ENCODE measurements at regions not wholly inside any gene's neighbourhood (a gene's known extent, or its start where the extent isn't known, plus 50 kb on each side); places are given as distances from the start of the nearest gene placed in this dataset.

DNA sequence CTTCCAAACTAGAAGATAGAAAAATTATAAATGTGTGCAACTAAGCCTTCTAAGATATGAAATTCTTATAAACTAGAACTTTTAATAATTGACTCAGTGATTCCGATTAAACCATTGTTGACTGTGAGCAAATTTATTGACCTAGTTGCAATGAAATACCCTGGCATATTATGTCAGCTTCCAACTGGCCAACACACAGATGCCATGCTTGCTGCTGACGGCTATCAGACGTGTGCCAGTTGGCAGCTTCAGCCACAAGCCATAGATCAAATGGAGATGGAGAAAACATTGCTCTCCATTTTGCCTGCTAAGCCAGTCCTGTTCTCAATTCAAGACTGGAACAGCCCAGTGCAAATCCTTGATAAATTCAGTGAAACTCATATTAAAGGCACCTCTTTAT is 101.7 kb upstream of the HDGFL1 start:
- DNase-seq, result no peak

DNA sequence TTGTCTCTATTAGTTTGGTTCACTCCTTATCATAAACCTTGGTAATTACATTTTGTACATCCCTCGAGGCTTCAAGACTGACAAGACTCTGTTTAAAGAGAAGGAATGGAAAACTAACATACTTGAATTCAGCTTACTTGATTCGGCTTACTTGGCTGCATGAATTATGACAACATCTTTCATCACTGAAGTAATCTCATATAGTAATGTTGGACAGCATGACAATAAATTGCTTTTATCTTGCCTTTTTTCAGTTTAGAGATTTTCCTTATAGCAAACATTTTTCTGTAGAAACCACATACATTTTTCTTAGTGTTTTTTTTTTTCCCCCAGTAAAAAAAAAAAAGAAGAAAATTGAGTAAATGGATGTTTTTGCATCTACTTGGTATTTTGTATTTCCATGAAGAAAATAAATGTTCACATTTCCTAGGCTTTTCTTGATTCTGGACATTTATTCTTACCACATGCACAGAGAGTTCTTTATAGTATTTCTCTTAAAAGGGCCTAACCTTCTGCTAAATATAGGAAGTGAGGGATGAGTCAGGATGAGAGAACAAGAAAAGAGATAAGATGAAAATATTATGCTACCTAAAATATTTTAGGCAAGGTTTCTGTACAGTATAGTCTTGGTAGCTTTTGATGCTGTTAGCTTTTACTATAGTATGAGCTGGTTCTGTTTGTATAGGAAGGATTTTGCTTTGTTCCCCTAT is 101.0 kb upstream of the HDGFL1 start:
- DNase-seq, result no peak

DNA sequence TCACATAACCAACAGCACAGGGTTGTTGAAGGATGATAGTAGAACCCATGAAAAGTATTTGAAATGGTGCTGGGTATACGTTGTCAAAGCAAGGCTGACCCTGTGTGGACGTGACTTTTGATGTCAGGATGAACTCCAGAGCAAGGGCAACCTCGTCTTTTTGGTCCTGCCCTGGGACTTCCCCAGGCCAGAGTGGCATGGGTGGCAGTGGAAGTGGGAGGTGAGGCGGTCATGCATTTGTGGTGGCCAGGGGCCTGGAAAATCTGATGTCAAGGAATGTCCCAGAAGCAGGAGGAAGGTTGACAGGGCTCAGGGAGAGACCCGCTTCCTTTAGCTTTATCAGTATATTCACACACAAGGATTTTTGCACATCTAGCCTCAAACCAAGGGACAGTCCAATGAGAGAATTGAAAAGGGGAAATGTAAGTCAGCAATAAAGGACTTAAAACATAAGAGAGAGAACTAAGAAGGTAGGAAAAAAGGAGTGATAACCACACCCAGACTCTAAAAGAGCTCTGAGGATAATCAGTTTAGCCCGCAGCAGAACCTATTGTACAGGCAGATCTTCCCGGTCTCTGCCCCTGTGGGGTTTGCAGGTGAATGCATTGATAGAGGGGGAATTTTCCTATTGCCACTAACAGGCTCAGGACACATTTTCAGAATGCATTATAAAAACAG is 98.8 kb upstream of the HDGFL1 start:
- DNase-seq, result no peak

DNA sequence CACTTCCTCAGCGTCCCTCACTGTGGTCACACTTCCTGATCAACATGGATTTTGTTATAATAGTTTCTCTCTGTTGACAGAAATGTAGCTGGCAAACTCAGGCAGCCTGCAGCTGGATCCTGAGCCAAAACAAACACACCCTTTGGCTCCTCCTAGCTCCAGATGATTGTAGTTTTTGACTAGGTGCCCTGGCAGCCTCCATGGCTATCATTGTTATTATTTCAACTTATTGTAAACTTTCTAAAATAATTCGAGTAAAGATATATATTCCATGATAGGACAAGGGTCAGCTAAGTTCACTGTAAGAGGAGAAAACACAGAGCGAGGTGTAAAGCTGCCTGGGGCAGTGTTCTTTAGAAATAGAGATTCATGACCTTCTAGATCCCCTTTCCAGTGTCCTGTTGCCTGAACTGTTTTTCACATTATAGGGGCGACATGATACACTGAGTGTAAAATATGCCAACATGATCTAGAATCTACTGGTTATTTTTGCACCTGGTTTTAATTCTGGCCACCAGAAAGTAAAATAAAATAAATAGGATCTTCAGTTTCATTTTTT is 98.2 kb upstream of the HDGFL1 start:
- DNase-seq, result no peak

DNA sequence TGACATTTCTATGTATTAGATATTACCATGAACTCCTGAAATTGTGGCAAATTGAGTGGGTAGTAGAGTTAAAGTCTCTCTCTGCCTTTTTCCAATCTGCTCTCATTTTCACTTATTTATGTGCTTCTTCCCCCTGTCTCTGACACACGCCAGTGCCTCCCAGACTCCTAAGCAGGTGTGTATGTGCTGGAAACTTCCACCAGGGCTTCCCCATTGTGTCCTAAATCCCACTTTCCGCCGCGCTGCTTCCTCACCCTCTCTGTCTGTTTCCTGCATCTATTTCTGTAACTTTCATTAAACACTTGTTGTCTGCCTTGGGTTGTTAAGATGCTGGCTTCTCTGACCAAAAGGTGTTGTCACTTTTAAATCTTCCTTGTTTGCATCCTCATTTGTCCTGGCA is 97.6 kb upstream of the HDGFL1 start:
- DNase-seq, result no peak

DNA sequence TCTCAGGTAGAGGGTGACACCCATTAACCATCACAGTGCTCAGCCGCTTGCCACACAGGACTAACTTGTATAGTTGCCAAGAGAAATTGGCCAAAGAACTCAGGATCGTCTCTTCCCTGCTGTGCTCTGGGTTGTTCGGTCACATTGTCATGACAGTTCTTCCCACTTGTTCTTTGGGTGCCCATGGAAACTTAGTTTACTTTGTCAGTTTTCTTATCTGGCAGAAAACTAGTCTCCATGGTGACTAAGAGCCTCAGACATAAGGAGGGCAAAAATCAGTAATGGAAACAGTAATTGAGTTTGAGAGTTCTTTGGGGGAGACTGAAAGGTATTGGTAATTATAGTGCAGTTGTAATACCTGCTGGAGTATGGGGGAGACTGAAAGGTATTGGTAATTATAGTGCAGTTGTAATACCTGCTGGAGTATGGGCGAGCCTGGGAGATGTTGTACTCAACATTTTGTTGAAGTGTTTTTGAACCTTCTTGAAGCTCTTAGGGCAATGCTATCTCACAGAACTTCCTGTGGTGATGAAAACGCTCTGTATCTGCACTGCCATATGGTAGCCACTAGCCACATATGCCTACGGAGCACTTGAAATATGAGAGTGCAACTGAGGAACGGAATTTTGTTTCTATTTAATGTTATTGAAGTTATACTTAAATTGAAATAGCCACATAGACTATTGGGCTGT is 95.2 kb upstream of the HDGFL1 start:
- no peak for DNase-seq

DNA sequence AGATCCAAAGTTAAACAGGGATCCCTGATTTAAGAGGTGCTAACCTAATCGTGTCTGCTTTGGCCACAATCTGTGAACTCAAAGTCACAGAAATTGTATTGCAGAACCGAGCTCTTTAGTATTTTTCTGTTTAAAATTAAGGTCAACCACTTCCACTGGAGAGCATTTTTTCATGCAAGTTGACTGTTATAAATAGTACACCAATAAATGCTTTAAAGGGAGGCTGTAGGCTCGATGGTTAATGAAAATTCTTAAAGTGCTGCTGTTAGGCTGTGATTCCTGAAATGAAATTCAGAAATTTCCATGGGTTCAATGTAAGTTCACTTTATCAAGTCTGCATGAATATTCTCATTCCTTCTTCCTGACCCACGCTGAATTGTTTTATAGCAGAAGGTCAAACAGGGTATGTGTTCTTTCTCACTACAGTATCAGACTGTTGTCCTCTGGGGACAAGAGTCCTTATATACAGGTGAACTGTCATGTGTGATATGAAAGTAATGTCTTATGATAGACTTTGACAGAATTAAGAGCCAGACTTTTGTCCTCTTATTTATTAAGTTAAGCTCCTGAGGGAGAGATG is 92.5 kb upstream of the HDGFL1 start:
- no peak for DNase-seq

DNA sequence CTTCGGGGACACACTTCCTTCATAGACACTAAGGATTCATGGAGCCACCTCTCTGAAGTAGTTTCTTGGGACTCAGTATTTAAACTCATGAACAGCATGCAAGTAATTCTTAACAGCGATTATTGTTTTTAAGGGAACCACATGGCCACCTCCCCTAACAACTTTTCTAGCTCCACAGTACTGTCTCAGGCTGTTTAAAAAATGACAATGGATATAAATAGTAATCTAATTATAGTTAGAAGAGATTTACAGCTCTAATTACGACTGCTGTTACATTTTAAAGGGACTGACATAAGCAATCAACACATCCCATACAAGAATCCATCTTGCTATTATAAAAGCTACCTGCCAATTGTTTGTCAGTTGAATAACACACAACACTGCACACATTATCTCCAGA is 72.1 kb upstream of the HDGFL1 start:
- DNase-seq, result no peak

DNA sequence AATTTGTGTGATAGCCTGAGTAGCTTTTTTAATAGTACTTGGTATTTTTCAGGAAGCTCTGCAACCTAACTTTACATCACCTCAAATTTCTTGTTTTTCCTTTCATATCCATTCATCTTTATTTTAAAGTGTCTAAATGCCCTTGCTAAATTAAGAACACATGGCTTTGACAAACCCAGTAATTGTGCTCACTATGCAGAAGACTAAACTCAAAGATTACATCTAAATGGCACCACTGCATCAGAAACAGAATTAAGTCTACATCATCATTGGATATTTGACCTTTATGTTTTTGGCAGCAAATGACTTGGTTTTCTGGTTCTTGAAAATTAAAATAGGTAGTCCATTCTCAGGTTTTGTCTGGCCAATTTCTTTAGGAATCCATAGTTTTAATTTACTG is 69.6 kb upstream of the HDGFL1 start:
- no peak for DNase-seq

DNA sequence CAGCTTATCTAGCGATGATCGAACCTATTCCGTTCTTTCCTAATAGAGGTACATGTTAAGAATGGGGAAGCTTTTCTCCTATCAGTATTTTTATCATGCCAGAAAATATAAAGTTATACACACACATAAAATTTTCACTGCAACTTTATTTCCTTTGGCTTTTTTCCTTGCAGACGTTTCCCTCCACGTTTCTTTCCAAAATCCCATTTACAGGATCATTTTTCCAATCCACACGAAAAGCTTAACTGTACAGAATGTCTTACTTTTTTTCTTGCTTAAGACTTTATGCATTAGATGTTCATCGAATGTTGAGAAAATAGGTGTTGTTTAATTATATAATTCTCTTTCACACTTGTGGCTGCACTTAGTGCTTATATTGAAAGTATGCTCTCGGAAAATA is 62.9 kb upstream of the HDGFL1 start:
- no peak for DNase-seq

DNA sequence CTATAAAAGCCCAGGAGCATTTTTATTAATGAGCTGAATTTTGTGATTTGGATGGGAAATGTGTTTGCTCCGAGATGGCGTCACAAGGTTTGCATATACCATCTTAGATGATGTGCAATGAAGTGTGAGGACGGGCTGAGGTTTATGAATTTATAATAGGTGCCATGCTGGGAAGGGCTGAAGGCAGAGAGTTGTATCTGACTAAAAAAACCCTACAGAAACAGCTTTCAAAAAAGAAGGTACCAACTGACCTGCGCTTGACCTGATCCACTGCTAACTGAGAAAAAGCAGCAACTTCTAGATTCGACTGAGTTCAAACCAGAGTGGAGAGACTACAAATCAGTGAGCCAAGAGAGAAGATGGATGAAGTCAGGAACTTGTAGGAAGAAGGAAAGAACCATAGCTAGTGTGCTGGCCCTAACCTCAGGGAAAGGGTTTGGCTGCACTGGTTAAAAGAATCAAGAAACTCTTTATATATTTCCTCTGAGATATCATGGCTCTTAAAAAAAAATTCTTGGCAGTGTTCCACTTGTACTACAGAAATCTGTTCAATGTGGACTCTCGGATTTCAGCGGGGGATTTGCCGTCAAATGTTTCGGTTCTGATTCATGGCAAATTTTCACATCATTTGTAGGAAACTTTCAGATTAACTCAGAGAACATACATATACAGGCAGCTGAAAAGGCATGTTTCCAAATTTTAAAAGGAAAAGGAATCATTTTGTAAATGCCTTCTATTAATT is 56.5 kb upstream of the HDGFL1 start:
- DNase-seq, result no peak

DNA sequence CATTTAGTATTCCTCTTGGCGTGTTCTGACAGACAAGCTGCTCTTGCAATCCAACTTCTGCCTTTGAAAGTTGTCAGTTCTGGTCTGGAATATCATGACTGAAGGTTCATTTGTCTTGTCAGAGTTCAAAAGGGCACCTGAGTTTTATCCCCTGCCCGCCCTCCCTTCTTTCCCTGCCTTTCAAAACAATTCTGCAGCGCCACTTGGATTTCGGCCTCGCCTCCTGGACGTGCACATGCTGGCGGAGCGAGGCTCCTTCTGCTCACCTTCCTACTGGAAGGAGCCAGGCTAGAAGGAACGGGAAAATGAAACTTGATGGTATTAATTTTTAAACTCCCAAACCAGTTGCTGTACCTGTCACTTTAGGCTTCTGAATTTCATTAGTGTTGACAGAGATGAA is 55.7 kb upstream of the HDGFL1 start:
- DNase-seq, result no peak

DNA sequence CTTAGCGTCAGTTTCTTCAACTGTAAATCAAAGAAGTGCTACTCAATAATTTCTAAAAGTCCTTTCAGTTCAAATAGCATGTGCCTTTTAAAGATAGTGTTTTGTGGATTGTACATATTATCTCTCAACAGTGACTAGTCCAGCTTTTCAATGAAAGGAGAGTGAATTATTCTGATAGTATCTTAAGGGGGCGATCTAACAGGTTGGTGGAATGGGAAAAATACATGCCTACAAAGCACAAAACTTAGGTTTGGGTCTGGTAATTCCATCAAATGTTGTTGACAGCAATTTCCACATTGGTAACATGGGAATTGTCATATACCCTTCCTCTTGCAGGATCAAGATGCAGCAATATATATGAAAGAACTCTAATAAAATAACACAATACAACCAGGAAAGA is 50.1 kb upstream of the HDGFL1 start:
- no peak for DNase-seq

Data from NCI-H187 (cell line).